OCI-LY1 (cell line): ENCODE measurements at regions not wholly inside any gene's neighbourhood (a gene's known extent, or its start where the extent isn't known, plus 50 kb on each side); places are given as distances from the start of the nearest gene placed in this dataset.

ENCODE experiments used
- H2AFZ ChIP-seq: fragments of 200-600 bp; sonication (generic), shearing (Covaris generic); 2 replicates; pipeline ENCODE4 v1.6.0; 2014; ENCODE audit warnings: antibody characterized with exemption, mild to moderate bottlenecking, low read length
- H3F3A ChIP-seq: fragments of 200-600 bp; sonication (generic), shearing (Covaris generic); 2 replicates; pipeline ENCODE4 v1.6.0; 2014; ENCODE audit warnings: mild to moderate bottlenecking, antibody characterized with exemption, low read length, moderate library complexity; ENCODE audit not compliant: insufficient read depth
- H3K27ac ChIP-seq: fragments of 200-600 bp; sonication (generic); 2 replicates; pipeline ENCODE4 v1.5.1; 2014; ENCODE audit warnings: low read length, mixed run types, mild to moderate bottlenecking, low read depth; ENCODE audit not compliant: poor library complexity, severe bottlenecking
- H3K27me3 ChIP-seq: fragments of 200-600 bp; sonication (generic); 2 replicates; pipeline ENCODE4 v1.6.0; 2014; ENCODE audit warnings: antibody characterized with exemption, mild to moderate bottlenecking, low read length, moderate library complexity; ENCODE audit not compliant: insufficient read depth
- H3K36me3 ChIP-seq: fragments of 200-600 bp; sonication (generic); 2 replicates; pipeline ENCODE4 v1.6.1; 2014; ENCODE audit warnings: mild to moderate bottlenecking, antibody characterized with exemption, low read length, moderate library complexity, mixed read lengths; ENCODE audit not compliant: insufficient read depth
- H3K4me1 ChIP-seq: fragments of 200-600 bp; sonication (generic); 2 replicates; pipeline ENCODE4 v1.5.1; 2014; ENCODE audit warnings: mild to moderate bottlenecking, low read length, moderate library complexity; ENCODE audit not compliant: insufficient read depth, severe bottlenecking
- H3K4me2 ChIP-seq: fragments of 200-600 bp; sonication (generic), shearing (Covaris generic); 2 replicates; pipeline ENCODE4 v1.6.1; 2014; ENCODE audit warnings: low read length
- H3K4me3 ChIP-seq: fragments of 200-600 bp; sonication (generic); 2 replicates; pipeline ENCODE4 v1.5.1; 2014; ENCODE audit warnings: low read length, low read depth, mild to moderate bottlenecking, mixed read lengths; ENCODE audit not compliant: poor library complexity, severe bottlenecking
- H3K79me2 ChIP-seq: fragments of 200-600 bp; shearing (Covaris generic); 2 replicates; pipeline ENCODE4 v1.6.1; 2016; ENCODE audit warnings: mixed run types, low read length, mixed read lengths; ENCODE audit not compliant: insufficient read depth
- H3K9ac ChIP-seq: fragments of 200-600 bp; sonication (generic), shearing (Covaris generic); 2 replicates; pipeline ENCODE4 v1.6.1; 2014; ENCODE audit warnings: mild to moderate bottlenecking, low read length, mixed read lengths
- H3K9me2 ChIP-seq: fragments of 200-600 bp; sonication (generic), shearing (Covaris generic); 2 replicates; pipeline ENCODE4 v1.6.1; 2014; ENCODE audit warnings: low read depth, mild to moderate bottlenecking, low read length, mixed read lengths
- H3K9me3 ChIP-seq: fragments of 200-600 bp; shearing (Covaris generic); 2 replicates; pipeline ENCODE4 v1.6.1; 2014; ENCODE audit warnings: low read length, mixed read lengths
- H4K20me1 ChIP-seq: fragments of 200-600 bp; sonication (generic), shearing (Covaris generic); 2 replicates; pipeline ENCODE4 v1.6.0; 2016; ENCODE audit warnings: mild to moderate bottlenecking, low read length; ENCODE audit not compliant: insufficient read depth
- EZH2 ChIP-seq: fragments of 200-600 bp; sonication (generic), shearing (Covaris generic); IDR thresholded peaks from 2 replicates; pipeline ENCODE4 v1.8.0; 2017; ENCODE audit warnings: borderline replicate concordance, mixed run types, mild to moderate bottlenecking, antibody characterized with exemption, low read length, moderate library complexity, mixed read lengths
- TF ChIP-seq, protein P1 (sequence below): fragments of 200-600 bp; sonication (generic), shearing (Covaris generic); IDR thresholded peaks from 2 replicates; pipeline ENCODE4 v1.5.1; 2017; ENCODE audit warnings: mild to moderate bottlenecking, antibody characterized with exemption, low read length, moderate library complexity, mixed read lengths

- H3K36me3 ChIP-seq, result no peaks in the 10 kb centered on the region
- no peaks in the 10 kb centered on the region for H3F3A ChIP-seq
- H3K79me2 ChIP-seq, result no peaks in the 10 kb centered on the region
- TF ChIP-seq, protein P1, sequence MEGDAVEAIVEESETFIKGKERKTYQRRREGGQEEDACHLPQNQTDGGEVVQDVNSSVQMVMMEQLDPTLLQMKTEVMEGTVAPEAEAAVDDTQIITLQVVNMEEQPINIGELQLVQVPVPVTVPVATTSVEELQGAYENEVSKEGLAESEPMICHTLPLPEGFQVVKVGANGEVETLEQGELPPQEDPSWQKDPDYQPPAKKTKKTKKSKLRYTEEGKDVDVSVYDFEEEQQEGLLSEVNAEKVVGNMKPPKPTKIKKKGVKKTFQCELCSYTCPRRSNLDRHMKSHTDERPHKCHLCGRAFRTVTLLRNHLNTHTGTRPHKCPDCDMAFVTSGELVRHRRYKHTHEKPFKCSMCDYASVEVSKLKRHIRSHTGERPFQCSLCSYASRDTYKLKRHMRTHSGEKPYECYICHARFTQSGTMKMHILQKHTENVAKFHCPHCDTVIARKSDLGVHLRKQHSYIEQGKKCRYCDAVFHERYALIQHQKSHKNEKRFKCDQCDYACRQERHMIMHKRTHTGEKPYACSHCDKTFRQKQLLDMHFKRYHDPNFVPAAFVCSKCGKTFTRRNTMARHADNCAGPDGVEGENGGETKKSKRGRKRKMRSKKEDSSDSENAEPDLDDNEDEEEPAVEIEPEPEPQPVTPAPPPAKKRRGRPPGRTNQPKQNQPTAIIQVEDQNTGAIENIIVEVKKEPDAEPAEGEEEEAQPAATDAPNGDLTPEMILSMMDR, result no peak
- no peak for TF ChIP-seq EZH2
- no peak overlapping the region for H3K27ac ChIP-seq
- no peaks in the 10 kb centered on the region for H3K4me1 ChIP-seq
- no peaks in the 10 kb centered on the region for H3K27me3 ChIP-seq
- H3K9ac ChIP-seq, result no peak overlapping the region
- H3K4me3 ChIP-seq, result no peak overlapping the region
- no peaks in the 10 kb centered on the region for H4K20me1 ChIP-seq
- H2AFZ ChIP-seq, result no peak overlapping the region
- no peaks in the 10 kb centered on the region for H3K9me3 ChIP-seq
- H3K4me2 ChIP-seq, result no peak overlapping the region
- no peaks in the 10 kb centered on the region for H3K9me2 ChIP-seq
These were observed 83.9 kb upstream of the MSX1 start for GRCh38 chr4:4775493-4776004.

DNA sequence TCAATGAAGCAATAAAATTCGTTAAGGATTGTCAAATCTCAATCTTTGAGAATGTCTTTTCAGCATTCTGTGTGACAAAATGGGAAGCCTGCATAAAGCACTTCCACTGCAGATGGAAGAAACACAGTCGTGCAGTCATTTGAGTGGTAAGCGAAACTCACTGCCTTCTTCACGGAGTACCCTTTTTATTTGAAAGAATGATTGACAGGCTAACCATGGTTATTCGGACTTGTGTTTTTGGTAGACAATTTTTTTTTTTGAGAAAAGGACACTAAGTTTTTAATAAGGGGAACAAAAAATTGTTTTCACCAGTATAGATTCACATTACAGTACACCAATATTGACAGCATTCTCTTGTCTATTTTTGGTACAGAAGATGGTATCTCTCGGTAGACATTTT is 86.9 kb upstream of the MSX1 start:
- H3K27ac ChIP-seq, result no peak overlapping the region
- H3K36me3 ChIP-seq, result no peaks in the 10 kb centered on the region
- H3F3A ChIP-seq, result no peaks in the 10 kb centered on the region
- no peaks in the 10 kb centered on the region for H3K79me2 ChIP-seq
- no peaks in the 10 kb centered on the region for H3K4me1 ChIP-seq
- no peak for TF ChIP-seq EZH2
- TF ChIP-seq, protein P1, result no peak
- no peaks in the 10 kb centered on the region for H3K27me3 ChIP-seq
- H3K9me3 ChIP-seq, result no peaks in the 10 kb centered on the region
- no peaks in the 10 kb centered on the region for H4K20me1 ChIP-seq
- H2AFZ ChIP-seq, result no peak overlapping the region
- no peaks in the 10 kb centered on the region for H3K9me2 ChIP-seq
- H3K4me2 ChIP-seq, result no peak overlapping the region
- H3K4me3 ChIP-seq, result no peak overlapping the region
- no peak overlapping the region for H3K9ac ChIP-seq

- Histone ChIP-seq H3K27ac (no peak overlapping the region), H3K79me2 (no peaks in the 10 kb centered on the region), H3F3A (no peaks in the 10 kb centered on the region), H3K4me2 (no peak overlapping the region), H3K4me3 (no peak overlapping the region), H3K9ac (no peak overlapping the region), H3K4me1 (no peaks in the 10 kb centered on the region), H4K20me1 (no peaks in the 10 kb centered on the region), H2AFZ (no peak overlapping the region), H3K36me3 (no peaks in the 10 kb centered on the region), H3K27me3 (no peaks in the 10 kb centered on the region), H3K9me3 (no peaks in the 10 kb centered on the region), H3K9me2 (no peaks in the 10 kb centered on the region)
- TF ChIP-seq EZH2, result no peak
These were observed 88.3 kb upstream of the MSX1 start for GRCh38 chr4:4771160-4771559.

GRCh38 chr4:4770610-4771009 is 88.9 kb upstream of the MSX1 start:
- Histone ChIP-seq H3K9me3 (no peaks in the 10 kb centered on the region), H3K4me3 (no peak overlapping the region), H3K27me3 (no peaks in the 10 kb centered on the region), H3K9ac (no peak overlapping the region), H2AFZ (no peak overlapping the region), H4K20me1 (no peaks in the 10 kb centered on the region), H3K36me3 (no peaks in the 10 kb centered on the region), H3K27ac (no peak overlapping the region), H3K4me2 (no peak overlapping the region), H3F3A (no peaks in the 10 kb centered on the region), H3K79me2 (no peaks in the 10 kb centered on the region), H3K4me1 (no peaks in the 10 kb centered on the region), H3K9me2 (no peaks in the 10 kb centered on the region)
- TF ChIP-seq, protein P1, result no peak
- TF ChIP-seq EZH2, result no peak
